GM12878 (cell line): ENCODE measurements at regions not wholly inside any gene's neighbourhood (a gene's known extent, or its start where the extent isn't known, plus 50 kb on each side); places are given as distances from the start of the nearest gene placed in this dataset.
A peak's percentile ranks its signal among the peaks of the same experiment; 100 is the strongest.

Source experiments
- ATAC-seq: fragments of 200-7000 bp; cut with Tn5 transposase; 3 replicates; pipeline ENCODE4 v1.9.1; 2020; ENCODE audit warnings: mild to moderate bottlenecking, moderate library complexity
- BruUV-seq: library from RNA; stranded (reverse); fragments of 400-500 nt; replicated peaks from 2 replicates; lab custom pipeline; 2021; lab: Mats Ljungman, UMichigan
- CTCF ChIA-PET: fragments of 300-600 bp; sonication (Branson Sonifier 250); formaldehyde crosslinking; extraction: SDS; loops from one replicate; lab custom pipeline; 2021; ENCODE audit warnings: inconsistent platforms; lab: Yijun Ruan, JAX
- POLR2A ChIA-PET: fragments of 350-600 bp; formaldehyde crosslinking; extraction: SDS; loops from one replicate; lab custom pipeline; 2021; ENCODE audit warnings: inconsistent platforms; lab: Charles Lee
- RAD21 ChIA-PET: fragments of 300-600 bp; sonication (Branson Sonifier 250); formaldehyde crosslinking; loops from one replicate; lab custom pipeline; 2023; ENCODE audit warnings: antibody characterized with exemption; ENCODE audit not compliant: unreplicated experiment; lab: Charles Lee
- SMC1A ChIA-PET: fragments of 300-600 bp; sonication (Branson Sonifier 250); formaldehyde crosslinking; loops from one replicate; lab custom pipeline; 2023; ENCODE audit not compliant: unreplicated experiment, uncharacterized antibody; lab: Charles Lee
- DNase-seq: peaks from one replicate; pipeline ENCODE4 v3.0.0-alpha.2; 2011; ENCODE audit warnings: low read depth, low spot score
- FAIRE-seq: peaks from 3 replicates; lab custom pipeline; 2011; peaks lifted over from hg19 to GRCh38; lab: Jason Lieb, UNC
- H2AFZ ChIP-seq: 2 replicates; pipeline ENCODE4 v1.6.0; 2011; ENCODE audit warnings: low read depth, low read length, control low read depth; ENCODE audit not compliant: control insufficient read depth
- H3K27ac ChIP-seq: 2 replicates; pipeline ENCODE4 v1.5.1; 2011; ENCODE audit warnings: control low read depth; ENCODE audit not compliant: control insufficient read depth, insufficient read depth
- H3K27me3 ChIP-seq, 2 experiments: replicated peaks in 1 of 2; 2 replicates each; pipeline versions ENCODE4 v1.6.0 to v1.6.1; 2011; ENCODE audit warnings: low read length in 1 of 2; ENCODE audit not compliant: control insufficient read depth in 2 of 2, insufficient read depth in 2 of 2
- H3K36me3 ChIP-seq, 2 experiments: 2 replicates each; pipeline ENCODE4 v1.5.1; 2011; ENCODE audit warnings: low read length in 1 of 2; ENCODE audit not compliant: control insufficient read depth in 2 of 2, insufficient read depth in 2 of 2
- H3K4me1 ChIP-seq: 2 replicates; pipeline ENCODE4 v1.6.1; 2011; ENCODE audit warnings: mild to moderate bottlenecking, low read length, moderate library complexity, mixed read lengths; ENCODE audit not compliant: control insufficient read depth, insufficient read depth
- H3K4me2 ChIP-seq: 2 replicates; pipeline ENCODE4 v1.6.0; 2011; ENCODE audit warnings: control low read depth; ENCODE audit not compliant: control insufficient read depth, insufficient read depth
- H3K4me3 ChIP-seq: fragments of 200-600 bp; sonication (generic); 2 replicates; pipeline ENCODE4 v1.5.1; 2016
- H3K79me2 ChIP-seq: 2 replicates; pipeline ENCODE4 v1.6.0; 2011; ENCODE audit warnings: low read length; ENCODE audit not compliant: control insufficient read depth, insufficient read depth
- H3K9ac ChIP-seq: 2 replicates; pipeline ENCODE4 v1.8.0; 2011; ENCODE audit warnings: low read length, control low read depth, mixed read lengths; ENCODE audit not compliant: control insufficient read depth, insufficient read depth
- H3K9me3 ChIP-seq: replicated peaks from 3 replicates; pipeline ENCODE4 v1.5.1; 2011; ENCODE audit warnings: mild to moderate bottlenecking, low read length; ENCODE audit not compliant: control insufficient read depth, insufficient read depth
- H4K20me1 ChIP-seq: 2 replicates; pipeline ENCODE4 v1.6.0; 2011; ENCODE audit not compliant: control insufficient read depth, insufficient read depth
- BCLAF1 ChIP-seq: fragments of 450-650 bp; IDR thresholded peaks from 2 replicates; pipeline ENCODE4 v1.6.1; 2017; ENCODE audit warnings: antibody characterized with exemption, mild to moderate bottlenecking, moderate library complexity
- CBFB ChIP-seq: IDR thresholded peaks from 2 replicates; pipeline ENCODE4 v1.6.1; 2016; ENCODE audit warnings: antibody characterized with exemption, low read depth
- CREB1 ChIP-seq: IDR thresholded peaks from 2 replicates; pipeline ENCODE4 v1.6.1; 2012; ENCODE audit warnings: low read depth, mild to moderate bottlenecking, inconsistent platforms
- EP300 ChIP-seq, 2 experiments: fragments of 150-350 bp in 1 of 2; IDR thresholded peaks; 2 replicates each; pipeline ENCODE4 v1.6.1; 2011 to 2012; ENCODE audit warnings: low read depth in 2 of 2, low read length in 2 of 2, borderline replicate concordance in 1 of 2, improper control_type of control experiment in 1 of 2, inconsistent platforms in 1 of 2; ENCODE audit not compliant: control insufficient read depth in 1 of 2
- GATAD2B ChIP-seq: fragments of 450-650 bp; conservative IDR thresholded peaks from 2 replicates; pipeline ENCODE4 v1.6.1; 2017; ENCODE audit warnings: low read depth, mild to moderate bottlenecking, moderate library complexity
- MTA3 ChIP-seq: IDR thresholded peaks from 2 replicates; pipeline ENCODE4 v1.6.1; 2012; ENCODE audit warnings: low read length, inconsistent platforms, borderline replicate concordance
- RCOR1 ChIP-seq: conservative IDR thresholded peaks from 2 replicates; pipeline ENCODE4 v1.6.1; 2012; ENCODE audit warnings: low read depth, low read length, improper control_type of control experiment
- SIX5 ChIP-seq: IDR thresholded peaks from 2 replicates; pipeline ENCODE4 v1.6.1; 2011; ENCODE audit warnings: mild to moderate bottlenecking, low read depth, low read length, moderate library complexity; ENCODE audit not compliant: severe bottlenecking
- whole genome bisulfite sequencing: methylation state at CpG from one replicate; pipeline ENCODE4 v1.1.6; 2016; ENCODE audit warnings: low lambda C conversion rate; ENCODE audit not compliant: insufficient replicate concordance, insufficient coverage; ENCODE audit errors: missing lambda C conversion rate; 5-methylcytosine and 5-hydroxymethylcytosine counted together
- in situ Hi-C: fragments of 300-500 bp; cut with MboI; formaldehyde crosslinking; loops from 9 replicates; pipeline ENCODE4 v1.14.3; 2018; ENCODE audit warnings: mixed read lengths
- intact Hi-C: fragments of 100-400 bp; cut with micrococcal nuclease; formaldehyde crosslinking; loops from one replicate; pipeline ENCODE4 v1.14.2; 2022; ENCODE audit not compliant: unreplicated experiment
- TF ChIP-seq, protein P1 (sequence below): fragments of 450-650 bp; formaldehyde crosslinking; IDR thresholded peaks from 2 replicates; pipeline ENCODE4 v1.5.0; 2022; ENCODE audit warnings: mild to moderate bottlenecking, missing genetic modification characterization
- TF ChIP-seq, protein P2 (sequence below): fragments of 450-650 bp; IDR thresholded peaks from 2 replicates; pipeline ENCODE4 v1.6.1; 2014; ENCODE audit warnings: mild to moderate bottlenecking

- H3K36me3 ChIP-seq, result no peaks in the 10 kb centered on the region
- RAD21 ChIA-PET, result no interaction called here
- H3K4me3 ChIP-seq, result no peak overlapping the region
- H2AFZ ChIP-seq, result no peak overlapping the region
- intact Hi-C loops, result no loop called here
- 1% methylated on average over 4 of the region's 4 CpGs for WGBS
- no peak overlapping the region for H3K4me2 ChIP-seq
- in situ Hi-C loops, result no loop called here
- SMC1A ChIA-PET, result no interaction called here
- no peaks in the 10 kb centered on the region for H3K9me3 ChIP-seq
- no TSS peak for BruUV-seq
- no peaks in the 10 kb centered on the region for H3K4me1 ChIP-seq
- no peak overlapping the region for H3K9ac ChIP-seq
- ATAC-seq, result peak; percentile 51
- no peaks in the 10 kb centered on the region for H4K20me1 ChIP-seq
- H3K27me3 ChIP-seq, result no peaks in the 10 kb centered on the region
- no peak for FAIRE-seq
- DNase-seq, result no peak
- H3K27ac ChIP-seq, result no peak overlapping the region
- no peak for TF ChIP-seq BCLAF1
- no peak for TF ChIP-seq MTA3
- TF ChIP-seq, protein P1, sequence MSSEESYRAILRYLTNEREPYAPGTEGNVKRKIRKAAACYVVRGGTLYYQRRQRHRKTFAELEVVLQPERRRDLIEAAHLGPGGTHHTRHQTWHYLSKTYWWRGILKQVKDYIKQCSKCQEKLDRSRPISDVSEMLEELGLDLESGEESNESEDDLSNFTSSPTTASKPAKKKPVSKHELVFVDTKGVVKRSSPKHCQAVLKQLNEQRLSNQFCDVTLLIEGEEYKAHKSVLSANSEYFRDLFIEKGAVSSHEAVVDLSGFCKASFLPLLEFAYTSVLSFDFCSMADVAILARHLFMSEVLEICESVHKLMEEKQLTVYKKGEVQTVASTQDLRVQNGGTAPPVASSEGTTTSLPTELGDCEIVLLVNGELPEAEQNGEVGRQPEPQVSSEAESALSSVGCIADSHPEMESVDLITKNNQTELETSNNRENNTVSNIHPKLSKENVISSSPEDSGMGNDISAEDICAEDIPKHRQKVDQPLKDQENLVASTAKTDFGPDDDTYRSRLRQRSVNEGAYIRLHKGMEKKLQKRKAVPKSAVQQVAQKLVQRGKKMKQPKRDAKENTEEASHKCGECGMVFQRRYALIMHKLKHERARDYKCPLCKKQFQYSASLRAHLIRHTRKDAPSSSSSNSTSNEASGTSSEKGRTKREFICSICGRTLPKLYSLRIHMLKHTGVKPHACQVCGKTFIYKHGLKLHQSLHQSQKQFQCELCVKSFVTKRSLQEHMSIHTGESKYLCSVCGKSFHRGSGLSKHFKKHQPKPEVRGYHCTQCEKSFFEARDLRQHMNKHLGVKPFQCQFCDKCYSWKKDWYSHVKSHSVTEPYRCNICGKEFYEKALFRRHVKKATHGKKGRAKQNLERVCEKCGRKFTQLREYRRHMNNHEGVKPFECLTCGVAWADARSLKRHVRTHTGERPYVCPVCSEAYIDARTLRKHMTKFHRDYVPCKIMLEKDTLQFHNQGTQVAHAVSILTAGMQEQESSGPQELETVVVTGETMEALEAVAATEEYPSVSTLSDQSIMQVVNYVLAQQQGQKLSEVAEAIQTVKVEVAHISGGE (CRISPR knock-in tag), result no peak
- no peak for TF ChIP-seq CBFB
- TF ChIP-seq RCOR1, result no peak
- TF ChIP-seq, protein P2, sequence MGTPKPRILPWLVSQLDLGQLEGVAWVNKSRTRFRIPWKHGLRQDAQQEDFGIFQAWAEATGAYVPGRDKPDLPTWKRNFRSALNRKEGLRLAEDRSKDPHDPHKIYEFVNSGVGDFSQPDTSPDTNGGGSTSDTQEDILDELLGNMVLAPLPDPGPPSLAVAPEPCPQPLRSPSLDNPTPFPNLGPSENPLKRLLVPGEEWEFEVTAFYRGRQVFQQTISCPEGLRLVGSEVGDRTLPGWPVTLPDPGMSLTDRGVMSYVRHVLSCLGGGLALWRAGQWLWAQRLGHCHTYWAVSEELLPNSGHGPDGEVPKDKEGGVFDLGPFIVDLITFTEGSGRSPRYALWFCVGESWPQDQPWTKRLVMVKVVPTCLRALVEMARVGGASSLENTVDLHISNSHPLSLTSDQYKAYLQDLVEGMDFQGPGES, result no peak
- no peak for TF ChIP-seq EP300 (IDR thresholded peaks at IDR 0.05; ENCODE audit: borderline replicate concordance in 1 of 2, control insufficient read depth in 1 of 2, low read depth in 2 of 2, low read length in 2 of 2)
- no peak for TF ChIP-seq SIX5
- no peak for TF ChIP-seq GATAD2B
- TF ChIP-seq CREB1, result no peak
- CTCF ChIA-PET, result interaction anchor here (0.7 kb wide), 1 partner anchor 425 kb away, joined by 3 read pairs; no protein-coding TSS in a partner anchor
- H3K79me2 ChIP-seq, result no peaks in the 10 kb centered on the region
- POLR2A ChIA-PET, result no interaction called here
These were observed 948.7 kb upstream of the GHITM start for GRCh38 chr10:83190614-83191013.
